ENCODE measurements at regions not wholly inside any gene's neighbourhood (a gene's known extent, or its start where the extent isn't known, plus 50 kb on each side); places are given as distances from the start of the nearest gene placed in this dataset.

DNA sequence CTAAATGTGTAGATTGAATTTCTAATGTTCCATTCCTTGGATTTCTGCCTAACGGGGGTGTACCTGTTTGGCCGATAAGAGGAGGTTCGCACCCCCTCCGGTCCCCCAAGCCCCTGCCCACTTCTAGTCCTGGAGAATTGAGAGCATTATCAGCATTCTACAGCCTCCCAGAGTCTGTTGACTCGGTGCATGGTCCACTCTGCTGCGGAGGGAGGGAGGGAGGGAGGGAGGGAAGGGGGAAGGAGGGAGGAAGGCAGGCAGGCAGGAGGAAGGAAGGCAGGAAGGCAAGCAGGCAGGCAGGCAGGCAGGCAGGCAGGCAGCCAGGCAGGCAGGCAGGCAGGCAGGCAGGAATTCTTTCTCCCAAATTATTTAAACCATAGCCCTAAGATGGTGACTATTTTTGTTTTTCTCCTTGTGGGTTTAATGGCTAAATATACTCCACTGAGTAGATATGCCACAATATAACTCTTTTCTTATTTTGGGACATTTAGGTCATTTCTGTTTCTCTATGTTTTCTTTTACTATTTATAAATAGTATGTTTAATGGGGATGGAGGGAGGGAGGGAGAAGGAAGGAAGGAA is 69.5 kb upstream of the CHST15 start (continued):
- TF ChIP-seq, protein P1, sequence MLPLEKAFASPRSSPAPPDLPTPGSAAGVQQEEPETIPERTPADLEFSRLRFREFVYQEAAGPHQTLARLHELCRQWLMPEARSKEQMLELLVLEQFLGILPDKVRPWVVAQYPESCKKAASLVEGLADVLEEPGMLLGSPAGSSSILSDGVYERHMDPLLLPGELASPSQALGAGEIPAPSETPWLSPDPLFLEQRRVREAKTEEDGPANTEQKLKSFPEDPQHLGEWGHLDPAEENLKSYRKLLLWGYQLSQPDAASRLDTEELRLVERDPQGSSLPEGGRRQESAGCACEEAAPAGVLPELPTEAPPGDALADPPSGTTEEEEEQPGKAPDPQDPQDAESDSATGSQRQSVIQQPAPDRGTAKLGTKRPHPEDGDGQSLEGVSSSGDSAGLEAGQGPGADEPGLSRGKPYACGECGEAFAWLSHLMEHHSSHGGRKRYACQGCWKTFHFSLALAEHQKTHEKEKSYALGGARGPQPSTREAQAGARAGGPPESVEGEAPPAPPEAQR (tag by site-specific recombination; IDR thresholded peaks at IDR 0.05) = no peak
- no peak for TF ChIP-seq SP2 (tag by site-specific recombination; IDR thresholded peaks at IDR 0.05)
- TF ChIP-seq ZBTB7A (tag by site-specific recombination; IDR thresholded peaks at IDR 0.05; ENCODE audit: low read depth) = no peak
- TF ChIP-seq, protein P2, sequence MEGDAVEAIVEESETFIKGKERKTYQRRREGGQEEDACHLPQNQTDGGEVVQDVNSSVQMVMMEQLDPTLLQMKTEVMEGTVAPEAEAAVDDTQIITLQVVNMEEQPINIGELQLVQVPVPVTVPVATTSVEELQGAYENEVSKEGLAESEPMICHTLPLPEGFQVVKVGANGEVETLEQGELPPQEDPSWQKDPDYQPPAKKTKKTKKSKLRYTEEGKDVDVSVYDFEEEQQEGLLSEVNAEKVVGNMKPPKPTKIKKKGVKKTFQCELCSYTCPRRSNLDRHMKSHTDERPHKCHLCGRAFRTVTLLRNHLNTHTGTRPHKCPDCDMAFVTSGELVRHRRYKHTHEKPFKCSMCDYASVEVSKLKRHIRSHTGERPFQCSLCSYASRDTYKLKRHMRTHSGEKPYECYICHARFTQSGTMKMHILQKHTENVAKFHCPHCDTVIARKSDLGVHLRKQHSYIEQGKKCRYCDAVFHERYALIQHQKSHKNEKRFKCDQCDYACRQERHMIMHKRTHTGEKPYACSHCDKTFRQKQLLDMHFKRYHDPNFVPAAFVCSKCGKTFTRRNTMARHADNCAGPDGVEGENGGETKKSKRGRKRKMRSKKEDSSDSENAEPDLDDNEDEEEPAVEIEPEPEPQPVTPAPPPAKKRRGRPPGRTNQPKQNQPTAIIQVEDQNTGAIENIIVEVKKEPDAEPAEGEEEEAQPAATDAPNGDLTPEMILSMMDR (tag by site-specific recombination; IDR thresholded peaks at IDR 0.05) = no peak
- TF ChIP-seq, protein P3, sequence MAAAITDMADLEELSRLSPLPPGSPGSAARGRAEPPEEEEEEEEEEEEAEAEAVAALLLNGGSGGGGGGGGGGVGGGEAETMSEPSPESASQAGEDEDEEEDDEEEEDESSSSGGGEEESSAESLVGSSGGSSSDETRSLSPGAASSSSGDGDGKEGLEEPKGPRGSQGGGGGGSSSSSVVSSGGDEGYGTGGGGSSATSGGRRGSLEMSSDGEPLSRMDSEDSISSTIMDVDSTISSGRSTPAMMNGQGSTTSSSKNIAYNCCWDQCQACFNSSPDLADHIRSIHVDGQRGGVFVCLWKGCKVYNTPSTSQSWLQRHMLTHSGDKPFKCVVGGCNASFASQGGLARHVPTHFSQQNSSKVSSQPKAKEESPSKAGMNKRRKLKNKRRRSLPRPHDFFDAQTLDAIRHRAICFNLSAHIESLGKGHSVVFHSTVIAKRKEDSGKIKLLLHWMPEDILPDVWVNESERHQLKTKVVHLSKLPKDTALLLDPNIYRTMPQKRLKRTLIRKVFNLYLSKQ (tag by site-specific recombination; IDR thresholded peaks at IDR 0.05; ENCODE audit: borderline replicate concordance) = no peak
- TF ChIP-seq ZNF776 (tag by site-specific recombination; IDR thresholded peaks at IDR 0.05; ENCODE audit: borderline replicate concordance) = no peak
- no peak for TF ChIP-seq ZNF133 (tag by site-specific recombination; IDR thresholded peaks at IDR 0.05)
- TF ChIP-seq, protein P4, sequence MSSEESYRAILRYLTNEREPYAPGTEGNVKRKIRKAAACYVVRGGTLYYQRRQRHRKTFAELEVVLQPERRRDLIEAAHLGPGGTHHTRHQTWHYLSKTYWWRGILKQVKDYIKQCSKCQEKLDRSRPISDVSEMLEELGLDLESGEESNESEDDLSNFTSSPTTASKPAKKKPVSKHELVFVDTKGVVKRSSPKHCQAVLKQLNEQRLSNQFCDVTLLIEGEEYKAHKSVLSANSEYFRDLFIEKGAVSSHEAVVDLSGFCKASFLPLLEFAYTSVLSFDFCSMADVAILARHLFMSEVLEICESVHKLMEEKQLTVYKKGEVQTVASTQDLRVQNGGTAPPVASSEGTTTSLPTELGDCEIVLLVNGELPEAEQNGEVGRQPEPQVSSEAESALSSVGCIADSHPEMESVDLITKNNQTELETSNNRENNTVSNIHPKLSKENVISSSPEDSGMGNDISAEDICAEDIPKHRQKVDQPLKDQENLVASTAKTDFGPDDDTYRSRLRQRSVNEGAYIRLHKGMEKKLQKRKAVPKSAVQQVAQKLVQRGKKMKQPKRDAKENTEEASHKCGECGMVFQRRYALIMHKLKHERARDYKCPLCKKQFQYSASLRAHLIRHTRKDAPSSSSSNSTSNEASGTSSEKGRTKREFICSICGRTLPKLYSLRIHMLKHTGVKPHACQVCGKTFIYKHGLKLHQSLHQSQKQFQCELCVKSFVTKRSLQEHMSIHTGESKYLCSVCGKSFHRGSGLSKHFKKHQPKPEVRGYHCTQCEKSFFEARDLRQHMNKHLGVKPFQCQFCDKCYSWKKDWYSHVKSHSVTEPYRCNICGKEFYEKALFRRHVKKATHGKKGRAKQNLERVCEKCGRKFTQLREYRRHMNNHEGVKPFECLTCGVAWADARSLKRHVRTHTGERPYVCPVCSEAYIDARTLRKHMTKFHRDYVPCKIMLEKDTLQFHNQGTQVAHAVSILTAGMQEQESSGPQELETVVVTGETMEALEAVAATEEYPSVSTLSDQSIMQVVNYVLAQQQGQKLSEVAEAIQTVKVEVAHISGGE (tag by site-specific recombination; conservative IDR thresholded peaks at IDR 0.05; ENCODE audit: low read depth) = no peak
- TF ChIP-seq ZNF175 (tag by site-specific recombination; IDR thresholded peaks at IDR 0.05) = no peak
- TF ChIP-seq ZNF777 (tag by site-specific recombination; IDR thresholded peaks at IDR 0.05; ENCODE audit: borderline replicate concordance) = no peak
- TF ChIP-seq, protein P5, sequence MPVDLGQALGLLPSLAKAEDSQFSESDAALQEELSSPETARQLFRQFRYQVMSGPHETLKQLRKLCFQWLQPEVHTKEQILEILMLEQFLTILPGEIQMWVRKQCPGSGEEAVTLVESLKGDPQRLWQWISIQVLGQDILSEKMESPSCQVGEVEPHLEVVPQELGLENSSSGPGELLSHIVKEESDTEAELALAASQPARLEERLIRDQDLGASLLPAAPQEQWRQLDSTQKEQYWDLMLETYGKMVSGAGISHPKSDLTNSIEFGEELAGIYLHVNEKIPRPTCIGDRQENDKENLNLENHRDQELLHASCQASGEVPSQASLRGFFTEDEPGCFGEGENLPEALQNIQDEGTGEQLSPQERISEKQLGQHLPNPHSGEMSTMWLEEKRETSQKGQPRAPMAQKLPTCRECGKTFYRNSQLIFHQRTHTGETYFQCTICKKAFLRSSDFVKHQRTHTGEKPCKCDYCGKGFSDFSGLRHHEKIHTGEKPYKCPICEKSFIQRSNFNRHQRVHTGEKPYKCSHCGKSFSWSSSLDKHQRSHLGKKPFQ (tag by site-specific recombination; IDR thresholded peaks at IDR 0.05) = no peak

DNA sequence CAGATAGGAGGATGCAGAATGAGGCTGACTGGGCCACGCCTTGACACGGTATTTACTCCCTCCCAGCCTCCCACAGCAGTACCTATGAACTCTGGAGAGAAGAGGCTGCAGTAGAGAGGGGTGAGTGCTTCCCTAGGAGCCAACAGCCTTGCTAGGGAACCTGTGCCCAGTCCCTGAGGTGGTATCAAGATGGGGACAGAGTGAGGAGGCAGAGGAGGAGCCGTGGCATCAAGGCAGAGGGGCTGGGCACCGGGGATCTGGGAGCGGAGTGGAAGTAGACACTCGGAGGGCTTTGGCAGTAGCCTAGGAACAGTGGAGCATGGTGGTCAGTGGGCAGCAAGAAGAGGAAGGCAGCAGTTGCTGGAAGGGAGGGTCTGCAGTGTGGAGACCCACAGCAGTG is 68.7 kb upstream of the CHST15 start:
- POLR2A ChIA-PET = no interaction called here
- no peak overlapping the region for H3K27ac ChIP-seq (ENCODE audit: extremely low read depth, low read depth, low read length)
- TF ChIP-seq MZF1 (tag by site-specific recombination; IDR thresholded peaks at IDR 0.05; ENCODE audit: borderline replicate concordance) (no peak), ZNF169 (tag by site-specific recombination; IDR thresholded peaks at IDR 0.05) (no peak), ZNF585B (tag by site-specific recombination; IDR thresholded peaks at IDR 0.05) (no peak), ZXDB (tag by site-specific recombination; IDR thresholded peaks at IDR 0.05) (no peak), ZNF350 (tag by site-specific recombination; IDR thresholded peaks at IDR 0.05) (no peak), ZNF560 (tag by site-specific recombination; IDR thresholded peaks at IDR 0.05; ENCODE audit: borderline replicate concordance) (no peak), ZNF138 (tag by site-specific recombination; IDR thresholded peaks at IDR 0.05; ENCODE audit: borderline replicate concordance) (no peak), SALL2 (tag by site-specific recombination; IDR thresholded peaks at IDR 0.05; ENCODE audit: borderline replicate concordance) (no peak), SP2 (tag by site-specific recombination; IDR thresholded peaks at IDR 0.05) (no peak)
- TF ChIP-seq, protein P6, sequence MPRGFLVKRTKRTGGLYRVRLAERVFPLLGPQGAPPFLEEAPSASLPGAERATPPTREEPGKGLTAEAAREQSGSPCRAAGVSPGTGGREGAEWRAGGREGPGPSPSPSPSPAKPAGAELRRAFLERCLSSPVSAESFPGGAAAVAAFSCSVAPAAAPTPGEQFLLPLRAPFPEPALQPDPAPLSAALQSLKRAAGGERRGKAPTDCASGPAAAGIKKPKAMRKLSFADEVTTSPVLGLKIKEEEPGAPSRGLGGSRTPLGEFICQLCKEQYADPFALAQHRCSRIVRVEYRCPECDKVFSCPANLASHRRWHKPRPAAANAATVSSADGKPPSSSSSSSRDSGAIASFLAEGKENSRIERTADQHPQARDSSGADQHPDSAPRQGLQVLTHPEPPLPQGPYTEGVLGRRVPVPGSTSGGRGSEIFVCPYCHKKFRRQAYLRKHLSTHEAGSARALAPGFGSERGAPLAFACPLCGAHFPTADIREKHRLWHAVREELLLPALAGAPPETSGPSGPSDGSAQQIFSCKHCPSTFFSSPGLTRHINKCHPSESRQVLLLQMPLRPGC (tag by site-specific recombination; IDR thresholded peaks at IDR 0.05) = no peak
- H3K4me3 ChIP-seq (ENCODE audit: low read depth, low read length) = no peak overlapping the region
- CTCF ChIA-PET = no interaction called here
- no peaks in the 10 kb centered on the region for H3K4me1 ChIP-seq (ENCODE audit: control insufficient read depth, insufficient read depth, low read length)
- H3K36me3 ChIP-seq (ENCODE audit: control insufficient read depth in 2 of 2, insufficient read depth in 1 of 2, low read length in 2 of 2) = no peaks in the 10 kb centered on the region
- no peaks in the 10 kb centered on the region for H3K9me3 ChIP-seq (ENCODE audit: control insufficient read depth, insufficient read depth, low read depth, low read length)

All from HEK293 (cell line).